HG02885 (cell line): ENCODE measurements at regions not wholly inside any gene's neighbourhood (a gene's known extent, or its start where the extent isn't known, plus 50 kb on each side); places are given as distances from the start of the nearest gene placed in this dataset.
"Not testable (repeated sequence)": the region's sequence is repeated elsewhere in the genome, so short reads cannot be mapped to it uniquely, and the experiment has no call there.

Source experiments
- ATAC-seq: cut with Tn5 transposase; IDR thresholded peaks from one replicate; pipeline ENCODE4 v1.9.1; 2021; ENCODE audit warnings: mild to moderate bottlenecking; ENCODE audit not compliant: unreplicated experiment, poor library complexity

- no peak for ATAC-seq
Observed at GRCh38 chr2:180706694-180707093, 273.7 kb upstream of the UBE2E3 start.

GRCh38 chr2:180705551-180705950, 274.9 kb upstream of the UBE2E3 start:
- no peak for ATAC-seq

- no peak for ATAC-seq
Observed at GRCh38 chr2:180705122-180705521, 275.3 kb upstream of the UBE2E3 start.

GRCh38 chr2:180699657-180700361, 280.6 kb upstream of the UBE2E3 start:
- ATAC-seq: no peak

GRCh38 chr2:180698668-180699067, 281.7 kb upstream of the UBE2E3 start:
- ATAC-seq: no peak

GRCh38 chr2:180695586-180696401, 284.6 kb upstream of the UBE2E3 start:
- no peak for ATAC-seq

- no peak for ATAC-seq
Observed at GRCh38 chr2:180694445-180695421, 285.7 kb upstream of the UBE2E3 start.

- no peak for ATAC-seq
Observed at GRCh38 chr2:180692322-180692721, 288.1 kb upstream of the UBE2E3 start.

GRCh38 chr2:180691855-180692223, 288.6 kb upstream of the UBE2E3 start:
- ATAC-seq: not testable (repeated sequence)

GRCh38 chr2:180691186-180691854, 289.1 kb upstream of the UBE2E3 start:
- ATAC-seq: not testable (repeated sequence)

GRCh38 chr2:180690611-180691010, 289.8 kb upstream of the UBE2E3 start:
- no peak for ATAC-seq

- no peak for ATAC-seq
Observed at GRCh38 chr2:180682871-180683270, 297.5 kb upstream of the UBE2E3 start.

GRCh38 chr2:180679693-180680092, 300.7 kb upstream of the UBE2E3 start:
- no peak for ATAC-seq

GRCh38 chr2:180678625-180678972, 301.8 kb upstream of the UBE2E3 start:
- no peak for ATAC-seq

- no peak for ATAC-seq
Observed at GRCh38 chr2:180677930-180678624, 302.3 kb upstream of the UBE2E3 start.

GRCh38 chr2:180677200-180677599, 303.2 kb upstream of the UBE2E3 start:
- no peak for ATAC-seq

GRCh38 chr2:180676520-180677025, 303.8 kb upstream of the UBE2E3 start:
- ATAC-seq: no peak

- ATAC-seq: no peak
Observed at GRCh38 chr2:180675170-180675569, 305.2 kb upstream of the UBE2E3 start.

- no peak for ATAC-seq
Observed at GRCh38 chr2:180672377-180672776, 308.0 kb upstream of the UBE2E3 start.
